GM18873 (cell line): ENCODE measurements at regions not wholly inside any gene's neighbourhood (a gene's known extent, or its start where the extent isn't known, plus 50 kb on each side); places are given as distances from the start of the nearest gene placed in this dataset.

Source experiments
- ATAC-seq: cut with Tn5 transposase; IDR thresholded peaks from one replicate; pipeline ENCODE4 v1.9.1; 2021; ENCODE audit warnings: mild to moderate bottlenecking, moderate library complexity, moderate number of reproducible peaks; ENCODE audit not compliant: unreplicated experiment, low FRiP score

- no peak for ATAC-seq
Observed at GRCh38 chr4:180622254-180622653, 1620.9 kb upstream of the TENM3 start.

GRCh38 chr4:180625653-180626052, 1617.5 kb upstream of the TENM3 start:
- no peak for ATAC-seq

GRCh38 chr4:180630012-180630665, 1613.1 kb upstream of the TENM3 start:
- ATAC-seq: no peak

GRCh38 chr4:180634306-180634705, 1608.9 kb upstream of the TENM3 start:
- ATAC-seq: no peak

- ATAC-seq: no peak
Observed at GRCh38 chr4:180635281-180635680, 1607.9 kb upstream of the TENM3 start.

GRCh38 chr4:180636696-180637404, 1606.4 kb upstream of the TENM3 start:
- no peak for ATAC-seq

- ATAC-seq: no peak
Observed at GRCh38 chr4:180637616-180638015, 1605.6 kb upstream of the TENM3 start.

GRCh38 chr4:180640193-180640592, 1603.0 kb upstream of the TENM3 start:
- ATAC-seq: no peak

- no peak for ATAC-seq
Observed at GRCh38 chr4:180641495-180641894, 1601.7 kb upstream of the TENM3 start.

- ATAC-seq: no peak
Observed at GRCh38 chr4:180642732-180643131, 1600.5 kb upstream of the TENM3 start.

- ATAC-seq: peak; percentile 77
Observed at GRCh38 chr4:180650273-180650672, 1592.9 kb upstream of the TENM3 start.

- no peak for ATAC-seq
Observed at GRCh38 chr4:180652533-180652932, 1590.7 kb upstream of the TENM3 start.

GRCh38 chr4:180655886-180656285, 1587.3 kb upstream of the TENM3 start:
- no peak for ATAC-seq

GRCh38 chr4:180657881-180658280, 1585.3 kb upstream of the TENM3 start:
- ATAC-seq: no peak

GRCh38 chr4:180664766-180665368, 1578.3 kb upstream of the TENM3 start:
- peak; percentile 92 for ATAC-seq

- ATAC-seq: no peak
Observed at GRCh38 chr4:180665481-180665880, 1577.7 kb upstream of the TENM3 start.

GRCh38 chr4:180665994-180666824, 1577.0 kb upstream of the TENM3 start:
- ATAC-seq: peak; percentile 58

- no peak for ATAC-seq
Observed at GRCh38 chr4:180668732-180669131, 1574.5 kb upstream of the TENM3 start.

GRCh38 chr4:180669680-180670079, 1573.5 kb upstream of the TENM3 start:
- ATAC-seq: no peak

- no peak for ATAC-seq
Observed at GRCh38 chr4:180674619-180675358, 1568.4 kb upstream of the TENM3 start.
